Fibroblast of lung (primary cell): ENCODE measurements at regions not wholly inside any gene's neighbourhood (a gene's known extent, or its start where the extent isn't known, plus 50 kb on each side); places are given as distances from the start of the nearest gene placed in this dataset.

Experiments used
- DNase-seq, 2 donors: peaks; one replicate each; pipeline versions ENCODE4 v3.0.0 to v3.0.0-alpha.2; 2010; ENCODE audit warnings: low read depth in 2 of 2
- H2AFZ ChIP-seq: 2 replicates; pipeline ENCODE4 v1.5.1; 2012; ENCODE audit warnings: low read length, control low read depth, inconsistent platforms
- H3K27ac ChIP-seq: 2 replicates; pipeline ENCODE4 v1.5.1; 2011; ENCODE audit warnings: low read length, control low read depth; ENCODE audit not compliant: insufficient read depth
- H3K27me3 ChIP-seq: 2 replicates; pipeline ENCODE4 v1.5.1; 2011; ENCODE audit warnings: mild to moderate bottlenecking, low read length; ENCODE audit not compliant: control insufficient read depth, insufficient read depth
- H3K36me3 ChIP-seq: 2 replicates; pipeline ENCODE4 v1.5.1; 2011; ENCODE audit warnings: low read length; ENCODE audit not compliant: control insufficient read depth, insufficient read depth
- H3K4me1 ChIP-seq: 2 replicates; pipeline ENCODE4 v1.5.1; 2011; ENCODE audit warnings: low read length; ENCODE audit not compliant: control insufficient read depth, insufficient read depth; ENCODE audit errors: extremely low read depth
- H3K4me2 ChIP-seq: 2 replicates; pipeline ENCODE4 v1.5.1; 2011; ENCODE audit warnings: low read length, control low read depth; ENCODE audit not compliant: insufficient read depth; ENCODE audit errors: extremely low read depth
- H3K4me3 ChIP-seq, 4 experiments: fragments of 200-600 bp in 1 of 4; sonication (generic) in 1 of 4; replicated peaks in 1 of 4; 2 replicates each; pipeline ENCODE4 v1.5.1; 2011 to 2016; ENCODE audit warnings: low read length in 4 of 4, low read depth in 3 of 4, mild to moderate bottlenecking in 3 of 4, control low read depth in 2 of 4, inconsistent platforms in 1 of 4, mixed read lengths in 1 of 4; ENCODE audit not compliant: insufficient read depth in 1 of 4; ENCODE audit errors: control extremely low read depth in 1 of 4
- H3K79me2 ChIP-seq: 2 replicates; pipeline ENCODE4 v1.5.1; 2012; ENCODE audit warnings: mild to moderate bottlenecking, low read length, inconsistent platforms; ENCODE audit not compliant: control insufficient read depth, insufficient read depth
- H3K9ac ChIP-seq: 2 replicates; pipeline ENCODE4 v1.5.1; 2011; ENCODE audit warnings: mild to moderate bottlenecking, low read length, control low read depth; ENCODE audit not compliant: insufficient read depth
- H3K9me3 ChIP-seq: 2 replicates; pipeline ENCODE4 v1.5.1; 2012; ENCODE audit warnings: low read depth, low read length; ENCODE audit not compliant: control insufficient read depth, insufficient read depth
- H4K20me1 ChIP-seq: 2 replicates; pipeline ENCODE4 v1.5.1; 2011; ENCODE audit warnings: low read length; ENCODE audit not compliant: control insufficient read depth, insufficient read depth; ENCODE audit errors: extremely low read depth
- EZH2 ChIP-seq: IDR thresholded peaks from 2 replicates; pipeline ENCODE4 v1.5.1; 2012; ENCODE audit warnings: low read length, control low read depth, mild to moderate bottlenecking; ENCODE audit errors: missing control alignments
- TF ChIP-seq, protein P1 (sequence below), 2 donors: IDR thresholded peaks in 1 of 2; conservative IDR thresholded peaks in 1 of 2; 1 replicate in 1 of 2; 2 replicates in 1 of 2; pipeline ENCODE4 v1.5.1; 2011 to 2012; ENCODE audit warnings: low read length in 2 of 2, control low read depth in 1 of 2, inconsistent platforms in 1 of 2, low read depth in 1 of 2, mild to moderate bottlenecking in 1 of 2

DNA sequence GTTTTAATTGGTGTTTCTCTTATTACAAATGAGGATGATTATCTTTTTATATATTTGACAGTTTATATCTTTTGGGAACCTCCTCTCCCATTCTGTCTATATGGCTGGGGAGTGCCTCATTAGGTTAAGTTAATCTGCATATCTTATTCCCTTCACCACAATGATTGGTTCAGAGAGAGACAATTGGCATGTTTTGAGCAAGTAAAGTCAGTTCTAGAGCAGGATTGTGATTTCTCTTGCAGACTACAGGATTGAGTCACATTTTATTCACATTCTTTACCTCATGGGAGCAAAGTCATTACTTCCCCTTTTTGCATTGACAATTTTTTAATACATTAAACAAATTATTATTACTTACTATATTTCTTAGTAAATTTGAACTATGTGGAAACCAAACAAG lies 345.6 kb downstream of the MDFIC start:
- H3K4me1 ChIP-seq = no peaks in the 10 kb centered on the region
- H4K20me1 ChIP-seq = no peaks in the 10 kb centered on the region
- H3K79me2 ChIP-seq = no peaks in the 10 kb centered on the region
- TF ChIP-seq, protein P1, sequence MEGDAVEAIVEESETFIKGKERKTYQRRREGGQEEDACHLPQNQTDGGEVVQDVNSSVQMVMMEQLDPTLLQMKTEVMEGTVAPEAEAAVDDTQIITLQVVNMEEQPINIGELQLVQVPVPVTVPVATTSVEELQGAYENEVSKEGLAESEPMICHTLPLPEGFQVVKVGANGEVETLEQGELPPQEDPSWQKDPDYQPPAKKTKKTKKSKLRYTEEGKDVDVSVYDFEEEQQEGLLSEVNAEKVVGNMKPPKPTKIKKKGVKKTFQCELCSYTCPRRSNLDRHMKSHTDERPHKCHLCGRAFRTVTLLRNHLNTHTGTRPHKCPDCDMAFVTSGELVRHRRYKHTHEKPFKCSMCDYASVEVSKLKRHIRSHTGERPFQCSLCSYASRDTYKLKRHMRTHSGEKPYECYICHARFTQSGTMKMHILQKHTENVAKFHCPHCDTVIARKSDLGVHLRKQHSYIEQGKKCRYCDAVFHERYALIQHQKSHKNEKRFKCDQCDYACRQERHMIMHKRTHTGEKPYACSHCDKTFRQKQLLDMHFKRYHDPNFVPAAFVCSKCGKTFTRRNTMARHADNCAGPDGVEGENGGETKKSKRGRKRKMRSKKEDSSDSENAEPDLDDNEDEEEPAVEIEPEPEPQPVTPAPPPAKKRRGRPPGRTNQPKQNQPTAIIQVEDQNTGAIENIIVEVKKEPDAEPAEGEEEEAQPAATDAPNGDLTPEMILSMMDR (conservative IDR thresholded peaks at IDR 0.05 in 1 of 2, IDR thresholded peaks at IDR 0.05 in 1 of 2; ENCODE audit: low read depth in 1 of 2, low read length in 2 of 2) = no peak
- TF ChIP-seq EZH2 = no peak
- H3K27me3 ChIP-seq = no peaks in the 10 kb centered on the region
- H3K36me3 ChIP-seq = no peaks in the 10 kb centered on the region
- H2AFZ ChIP-seq = no peak overlapping the region
- no peak overlapping the region for H3K27ac ChIP-seq
- no peak overlapping the region for H3K4me2 ChIP-seq
- no peak overlapping the region for H3K9ac ChIP-seq
- H3K4me3 ChIP-seq = no peak overlapping the region
- H3K9me3 ChIP-seq = no peaks in the 10 kb centered on the region
- DNase-seq = no peak

DNA sequence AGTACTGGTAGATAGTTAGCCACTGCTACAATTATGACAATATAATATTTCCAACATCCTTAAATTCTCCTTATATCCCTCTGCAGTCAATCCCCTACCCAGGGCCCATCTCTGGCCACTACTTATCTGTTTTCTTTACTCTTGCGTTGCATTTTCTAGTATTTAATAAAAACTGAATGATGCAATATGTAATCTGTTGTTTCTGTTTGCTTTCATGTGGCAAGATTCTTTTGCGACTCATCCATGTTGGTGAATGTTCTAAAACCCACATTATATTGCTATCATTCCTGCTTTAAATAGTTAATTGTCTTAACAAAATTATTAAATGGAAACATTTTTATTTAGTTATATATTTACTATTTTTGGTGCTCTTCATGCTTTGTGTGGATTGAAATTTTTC lies 338.5 kb downstream of the MDFIC start:
- Histone ChIP-seq H3K27me3 (no peaks in the 10 kb centered on the region), H3K4me2 (no peak overlapping the region), H3K36me3 (no peaks in the 10 kb centered on the region), H3K79me2 (no peaks in the 10 kb centered on the region), H2AFZ (no peak overlapping the region), H3K27ac (no peak overlapping the region), H3K9me3 (no peaks in the 10 kb centered on the region), H3K4me3 (no peak overlapping the region), H3K4me1 (no peaks in the 10 kb centered on the region), H4K20me1 (no peaks in the 10 kb centered on the region), H3K9ac (no peak overlapping the region)
- TF ChIP-seq EZH2 = no peak
- TF ChIP-seq, protein P1 (conservative IDR thresholded peaks at IDR 0.05 in 1 of 2, IDR thresholded peaks at IDR 0.05 in 1 of 2; ENCODE audit: low read depth in 1 of 2, low read length in 2 of 2) = no peak
- DNase-seq = peak; percentile 10 to 58

DNA sequence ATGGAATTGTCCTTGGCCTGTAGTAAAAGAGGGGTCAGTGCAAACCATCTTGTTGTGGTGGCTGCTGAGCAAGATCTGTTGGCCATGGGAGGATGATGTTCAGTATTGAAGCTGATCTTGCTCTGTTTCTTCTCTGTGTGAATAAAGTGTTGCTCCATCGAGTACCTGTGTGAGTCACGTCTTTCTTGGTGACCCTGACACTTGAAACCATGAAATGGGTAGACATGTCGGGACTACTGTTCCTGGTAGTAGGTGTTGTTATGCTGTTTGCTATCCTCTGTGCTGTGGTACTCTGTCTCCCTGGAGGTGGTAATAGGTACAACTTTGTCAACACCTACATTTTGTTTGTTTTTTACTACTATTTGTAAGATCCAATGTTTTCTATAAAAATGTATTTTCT lies 330.6 kb downstream of the MDFIC start:
- H3K4me1 ChIP-seq = no peaks in the 10 kb centered on the region
- no peaks in the 10 kb centered on the region for H3K36me3 ChIP-seq
- H2AFZ ChIP-seq = no peak overlapping the region
- TF ChIP-seq, protein P1 (conservative IDR thresholded peaks at IDR 0.05 in 1 of 2, IDR thresholded peaks at IDR 0.05 in 1 of 2; ENCODE audit: low read depth in 1 of 2, low read length in 2 of 2) = no peak
- TF ChIP-seq EZH2 = no peak
- no peak overlapping the region for H3K4me2 ChIP-seq
- H3K27ac ChIP-seq = no peak overlapping the region
- no peaks in the 10 kb centered on the region for H4K20me1 ChIP-seq
- no peaks in the 10 kb centered on the region for H3K27me3 ChIP-seq
- H3K79me2 ChIP-seq = no peaks in the 10 kb centered on the region
- H3K9me3 ChIP-seq = no peaks in the 10 kb centered on the region
- DNase-seq = no peak
- no peak overlapping the region for H3K4me3 ChIP-seq
- H3K9ac ChIP-seq = no peak overlapping the region
